BE2C (cell line): ENCODE measurements at regions not wholly inside any gene's neighbourhood (a gene's known extent, or its start where the extent isn't known, plus 50 kb on each side); places are given as distances from the start of the nearest gene placed in this dataset.
A peak's percentile ranks its signal among the peaks of the same experiment; 100 is the strongest.
"Not testable (repeated sequence)": the region's sequence is repeated elsewhere in the genome, so short reads cannot be mapped to it uniquely, and the experiment has no call there.

Experiments used
- DNase-seq: peaks from one replicate; pipeline ENCODE4 v3.0.0-alpha.2; 2020
- H3K27me3 ChIP-seq: fragments of 250-450 bp; sonication (Bioruptor Pico); 2 replicates; pipeline ENCODE4 v1.5.1; 2020; ENCODE audit warnings: mild to moderate bottlenecking
- H3K36me3 ChIP-seq: fragments of 250-450 bp; sonication (Bioruptor Pico); 2 replicates; pipeline ENCODE4 v1.5.1; 2020; ENCODE audit warnings: mild to moderate bottlenecking
- H3K4me1 ChIP-seq: fragments of 250-450 bp; sonication (Bioruptor Pico); 2 replicates; pipeline ENCODE4 v1.5.1; 2020
- H3K4me3 ChIP-seq: 2 replicates; pipeline ENCODE4 v1.5.1; 2011; ENCODE audit warnings: low read depth, low read length
- H3K9me3 ChIP-seq: fragments of 250-450 bp; sonication (Bioruptor Pico); 2 replicates; pipeline ENCODE4 v1.5.1; 2020
- TF ChIP-seq, protein P1 (sequence below): IDR thresholded peaks from 2 replicates; pipeline ENCODE4 v1.5.1; 2012; ENCODE audit warnings: mild to moderate bottlenecking, low read depth, low read length

DNA sequence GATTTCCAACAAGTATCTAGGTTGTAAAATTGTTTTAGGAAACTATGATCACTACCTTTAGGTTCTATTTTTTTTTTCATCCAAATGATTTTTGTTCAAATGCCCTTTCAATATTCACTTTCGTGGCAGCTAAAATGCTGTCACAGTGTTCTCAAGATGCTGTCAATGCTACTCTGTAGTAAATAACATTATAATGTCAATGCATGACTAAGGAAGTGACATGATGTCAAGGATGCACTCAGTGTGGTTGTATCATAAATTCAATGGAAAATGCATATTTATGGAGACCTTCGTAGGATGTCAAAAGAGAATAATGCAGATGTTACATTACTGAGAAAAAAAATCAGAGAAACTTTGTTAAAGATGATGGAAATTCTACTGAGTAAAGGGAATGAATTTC lies 673.8 kb downstream of the ANKRD7 start:
- Histone ChIP-seq H3K4me3 (no peak overlapping the region), H3K9me3 (no peaks in the 10 kb centered on the region), H3K36me3 (no peaks in the 10 kb centered on the region), H3K4me1 (no peaks in the 10 kb centered on the region), H3K27me3 (no peaks in the 10 kb centered on the region)
- TF ChIP-seq, protein P1, sequence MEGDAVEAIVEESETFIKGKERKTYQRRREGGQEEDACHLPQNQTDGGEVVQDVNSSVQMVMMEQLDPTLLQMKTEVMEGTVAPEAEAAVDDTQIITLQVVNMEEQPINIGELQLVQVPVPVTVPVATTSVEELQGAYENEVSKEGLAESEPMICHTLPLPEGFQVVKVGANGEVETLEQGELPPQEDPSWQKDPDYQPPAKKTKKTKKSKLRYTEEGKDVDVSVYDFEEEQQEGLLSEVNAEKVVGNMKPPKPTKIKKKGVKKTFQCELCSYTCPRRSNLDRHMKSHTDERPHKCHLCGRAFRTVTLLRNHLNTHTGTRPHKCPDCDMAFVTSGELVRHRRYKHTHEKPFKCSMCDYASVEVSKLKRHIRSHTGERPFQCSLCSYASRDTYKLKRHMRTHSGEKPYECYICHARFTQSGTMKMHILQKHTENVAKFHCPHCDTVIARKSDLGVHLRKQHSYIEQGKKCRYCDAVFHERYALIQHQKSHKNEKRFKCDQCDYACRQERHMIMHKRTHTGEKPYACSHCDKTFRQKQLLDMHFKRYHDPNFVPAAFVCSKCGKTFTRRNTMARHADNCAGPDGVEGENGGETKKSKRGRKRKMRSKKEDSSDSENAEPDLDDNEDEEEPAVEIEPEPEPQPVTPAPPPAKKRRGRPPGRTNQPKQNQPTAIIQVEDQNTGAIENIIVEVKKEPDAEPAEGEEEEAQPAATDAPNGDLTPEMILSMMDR = no peak
- no peak for DNase-seq

DNA sequence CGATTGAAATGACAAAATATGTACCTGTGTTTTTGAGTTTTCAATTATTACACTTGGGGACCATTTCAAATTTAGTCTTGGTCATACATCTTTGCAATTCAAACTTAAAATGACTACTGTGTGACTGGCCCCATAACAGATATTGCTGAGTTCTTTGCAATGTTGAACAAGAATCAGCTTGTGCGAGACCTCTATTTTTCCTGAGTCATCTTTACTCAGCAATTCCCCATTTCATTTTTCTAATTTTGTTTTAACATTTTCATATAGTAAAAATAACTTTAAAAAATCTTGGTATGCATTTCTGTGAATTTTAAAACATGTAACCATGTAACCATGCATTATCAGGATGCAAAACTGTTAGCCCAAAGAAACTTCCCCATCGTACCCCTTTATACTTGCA lies 678.1 kb downstream of the ANKRD7 start:
- no peak for DNase-seq
- H3K9me3 ChIP-seq = no peaks in the 10 kb centered on the region
- no peaks in the 10 kb centered on the region for H3K36me3 ChIP-seq
- H3K4me1 ChIP-seq = no peaks in the 10 kb centered on the region
- no peaks in the 10 kb centered on the region for H3K27me3 ChIP-seq
- TF ChIP-seq, protein P1 = no peak
- H3K4me3 ChIP-seq = no peak overlapping the region

DNA sequence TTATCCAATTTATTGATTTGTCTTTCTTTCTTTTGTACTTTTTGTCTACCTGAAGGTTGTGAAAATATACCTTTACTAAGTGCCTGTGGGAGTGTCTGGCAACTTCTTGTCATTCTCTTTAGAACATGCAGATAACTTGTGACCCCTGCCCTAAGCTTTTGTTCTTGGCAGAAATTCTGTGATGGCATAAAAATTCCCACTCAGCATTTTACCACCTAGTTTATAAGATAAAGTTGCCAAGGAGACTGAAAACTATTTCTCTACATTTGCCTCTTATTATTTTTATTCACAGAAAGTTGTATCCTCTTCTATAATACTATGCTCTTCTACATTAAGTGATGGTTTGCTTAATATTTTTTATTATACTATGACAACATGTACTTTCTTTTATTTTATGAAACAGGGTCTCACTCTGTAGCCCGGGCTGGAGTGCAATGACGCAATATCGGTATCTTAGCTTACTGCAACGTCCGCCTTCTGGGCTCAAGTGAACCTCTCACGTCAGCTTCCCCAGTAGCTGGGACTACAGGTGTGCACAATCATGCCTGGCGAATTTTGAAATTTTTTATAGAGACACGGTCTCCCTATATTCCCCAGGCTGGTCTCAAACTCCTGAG lies 683.5 kb downstream of the ANKRD7 start:
- no peak for DNase-seq
- no peaks in the 10 kb centered on the region for H3K9me3 ChIP-seq
- no peaks in the 10 kb centered on the region for H3K4me1 ChIP-seq
- H3K27me3 ChIP-seq = no peaks in the 10 kb centered on the region
- no peaks in the 10 kb centered on the region for H3K36me3 ChIP-seq
- TF ChIP-seq, protein P1 = no peak
- no peak overlapping the region for H3K4me3 ChIP-seq

DNA sequence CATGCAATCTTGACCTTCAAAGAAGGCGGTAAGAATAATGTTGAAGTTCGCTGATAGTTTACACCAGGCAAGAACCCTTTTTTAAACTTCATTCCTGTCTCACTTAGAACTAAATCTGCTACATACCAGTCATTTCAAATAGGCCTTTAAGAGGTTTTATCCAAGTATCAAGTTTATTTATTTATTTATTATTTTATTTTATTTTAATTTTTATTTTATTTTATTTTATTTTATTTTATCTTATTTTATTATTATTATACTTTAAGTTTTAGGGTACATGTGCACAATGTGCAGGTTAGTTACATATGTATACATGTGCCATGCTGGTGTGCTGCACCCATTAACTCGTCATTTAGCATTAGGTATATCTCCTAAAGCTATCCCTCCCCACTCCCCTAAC lies 691.6 kb downstream of the ANKRD7 start:
- DNase-seq, H3K27me3 ChIP-seq, H3K36me3 ChIP-seq, H3K4me3 ChIP-seq, H3K9me3 ChIP-seq, H3K4me1 ChIP-seq: not testable (repeated sequence)

DNA sequence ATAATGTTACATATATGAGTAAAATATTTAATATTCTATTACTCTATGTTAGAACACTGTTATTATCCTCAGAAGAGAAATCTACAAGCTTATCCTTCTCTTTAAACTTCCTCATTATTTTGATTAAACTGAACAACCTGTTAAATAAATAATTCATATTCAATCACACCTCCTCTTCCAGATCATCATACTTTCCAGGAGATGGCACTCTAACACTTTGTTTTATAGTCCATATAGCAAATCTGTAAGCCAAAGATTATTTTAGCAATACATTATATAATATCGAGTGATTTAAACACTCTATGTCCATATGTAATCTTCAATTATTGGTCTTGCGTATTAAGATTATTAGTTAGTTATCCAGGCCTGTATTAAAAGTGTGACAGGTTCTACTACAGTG lies 694.1 kb downstream of the ANKRD7 start:
- no peak for DNase-seq
- no peaks in the 10 kb centered on the region for H3K9me3 ChIP-seq
- no peaks in the 10 kb centered on the region for H3K4me1 ChIP-seq
- H3K36me3 ChIP-seq = no peaks in the 10 kb centered on the region
- H3K4me3 ChIP-seq = no peak overlapping the region
- H3K27me3 ChIP-seq = no peaks in the 10 kb centered on the region
- TF ChIP-seq, protein P1 = peak; percentile 9; the same call in 1 of the 2 replicates

DNA sequence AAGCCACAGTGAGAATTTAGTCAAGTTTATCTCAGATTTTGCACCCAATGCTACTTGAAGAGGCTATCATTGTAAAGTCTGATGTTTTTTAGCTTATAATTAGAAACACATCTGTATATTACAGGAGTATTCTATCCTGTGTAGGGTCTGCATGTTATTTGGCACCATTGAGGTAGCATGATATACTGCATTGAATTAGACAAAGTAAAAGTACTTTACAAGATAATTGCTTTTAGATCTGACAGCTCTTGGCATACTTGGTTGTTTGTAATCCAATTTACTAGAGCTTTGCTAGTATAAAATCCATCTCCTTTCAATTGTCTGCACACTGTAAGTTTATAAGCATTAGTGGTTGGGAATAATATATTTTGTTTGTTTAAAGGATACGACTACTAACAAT lies 714.3 kb downstream of the ANKRD7 start:
- Histone ChIP-seq H3K4me1 (no peaks in the 10 kb centered on the region), H3K9me3 (no peaks in the 10 kb centered on the region; the same call in 1 of the 2 replicates), H3K27me3 (no peaks in the 10 kb centered on the region), H3K36me3 (no peaks in the 10 kb centered on the region), H3K4me3 (no peak overlapping the region)
- DNase-seq = no peak
- TF ChIP-seq, protein P1 = no peak

DNA sequence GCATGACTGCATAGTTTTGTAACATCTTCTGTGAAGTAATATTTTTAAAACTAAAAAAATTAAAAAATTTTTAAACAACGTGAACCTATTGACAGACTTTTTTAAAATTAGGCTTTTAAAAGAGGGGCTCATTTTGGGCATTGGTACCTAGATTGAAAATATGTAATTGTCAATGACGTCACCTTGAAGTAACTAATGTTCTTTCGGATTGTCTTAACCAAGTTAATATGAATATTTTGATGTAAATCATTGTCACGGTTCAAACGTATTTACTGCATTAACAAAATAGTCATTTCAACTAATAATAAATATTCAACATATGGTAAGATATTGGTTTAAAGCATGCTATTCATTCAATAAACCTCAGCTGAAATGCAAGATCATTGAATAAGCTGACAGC lies 719.8 kb downstream of the ANKRD7 start:
- H3K9me3 ChIP-seq = no peaks in the 10 kb centered on the region
- no peaks in the 10 kb centered on the region for H3K36me3 ChIP-seq
- no peaks in the 10 kb centered on the region for H3K27me3 ChIP-seq
- DNase-seq = no peak
- no peak overlapping the region for H3K4me3 ChIP-seq
- TF ChIP-seq, protein P1 = no peak
- H3K4me1 ChIP-seq = no peaks in the 10 kb centered on the region
